Smooth muscle cell (in vitro differentiated cells): ENCODE measurements at regions not wholly inside any gene's neighbourhood (a gene's known extent, or its start where the extent isn't known, plus 50 kb on each side); places are given as distances from the start of the nearest gene placed in this dataset.

Source experiments
- DNase-seq: peaks from one replicate; lab custom pipeline; 2025; ENCODE audit not compliant: unreplicated experiment; lab: John Stamatoyannopoulos, UW
- H2AFZ ChIP-seq: fragments of 200-600 bp; sonication (generic); 2 replicates; pipeline ENCODE4 v1.6.0; 2016; ENCODE audit warnings: antibody characterized with exemption, low read depth, mild to moderate bottlenecking
- H3F3A ChIP-seq: fragments of 200-600 bp; sonication (generic); 2 replicates; pipeline ENCODE4 v1.6.0; 2017; ENCODE audit warnings: antibody characterized with exemption, low read depth
- H3K27ac ChIP-seq: fragments of 200-600 bp; sonication (generic); 2 replicates; pipeline ENCODE4 v1.5.1; 2016; ENCODE audit warnings: low read depth, mild to moderate bottlenecking
- H3K27me3 ChIP-seq: fragments of 200-600 bp; sonication (generic); 2 replicates; pipeline ENCODE4 v1.6.1; 2016; ENCODE audit warnings: low read depth, mild to moderate bottlenecking
- H3K36me3 ChIP-seq: fragments of 200-600 bp; sonication (generic); 2 replicates; pipeline ENCODE4 v1.5.1; 2016; ENCODE audit warnings: low read depth
- H3K4me1 ChIP-seq: fragments of 200-600 bp; sonication (generic); 2 replicates; pipeline ENCODE4 v1.5.1; 2016; ENCODE audit warnings: low read depth
- H3K4me2 ChIP-seq: fragments of 200-600 bp; sonication (generic); 2 replicates; pipeline ENCODE4 v1.6.0; 2016; ENCODE audit warnings: mild to moderate bottlenecking
- H3K4me3 ChIP-seq: fragments of 200-600 bp; sonication (generic); 2 replicates; pipeline ENCODE4 v1.5.1; 2016; ENCODE audit warnings: mild to moderate bottlenecking
- H3K79me2 ChIP-seq: fragments of 200-600 bp; sonication (generic); 2 replicates; pipeline ENCODE4 v1.6.0; 2016; ENCODE audit warnings: low read depth, mild to moderate bottlenecking
- H3K9ac ChIP-seq: fragments of 200-600 bp; sonication (generic); 2 replicates; pipeline ENCODE4 v1.6.0; 2016; ENCODE audit warnings: low read depth
- H3K9me3 ChIP-seq: fragments of 200-600 bp; sonication (generic); replicated peaks from 2 replicates; pipeline ENCODE4 v1.5.1; 2016; ENCODE audit warnings: low read depth
- H4K20me1 ChIP-seq: fragments of 200-600 bp; sonication (generic); 2 replicates; pipeline ENCODE4 v1.6.0; 2016; ENCODE audit warnings: low read depth
- CTCF ChIP-seq: fragments of 200-600 bp; sonication (generic); IDR thresholded peaks from 2 replicates; pipeline ENCODE4 v1.5.1; 2017; ENCODE audit warnings: borderline replicate concordance, mild to moderate bottlenecking, antibody characterized with exemption; ENCODE audit not compliant: insufficient read depth, poor library complexity, severe bottlenecking
- WGBS: methylation state at CpG from one replicate; pipeline ENCODE4 v1.1.7; 2016; ENCODE audit warnings: low lambda C conversion rate; 5-methylcytosine and 5-hydroxymethylcytosine counted together

DNA sequence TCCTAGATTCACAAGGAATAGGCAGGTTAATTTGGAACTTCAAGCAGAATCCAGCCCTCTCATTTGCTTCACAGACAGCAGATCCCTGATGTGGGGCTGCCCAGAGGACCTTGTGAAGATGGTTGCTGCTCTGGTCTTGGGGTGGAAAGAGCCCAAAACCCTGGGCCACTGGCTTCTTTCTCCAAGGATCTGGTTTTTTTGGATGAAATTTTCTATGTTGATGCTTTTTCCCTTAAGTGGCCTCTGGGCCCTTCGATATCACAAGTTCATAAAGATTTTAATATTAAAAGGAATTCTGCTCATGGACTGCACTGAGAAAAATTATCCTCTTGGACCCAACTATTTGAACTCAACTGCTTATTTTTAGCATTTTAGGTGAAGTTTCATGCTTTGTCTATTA lies 421.1 kb downstream of the KLF5 start:
- no peak for TF ChIP-seq CTCF

GRCh38 chr13:73479351-73479750 lies 420.5 kb downstream of the KLF5 start:
- no peak for TF ChIP-seq CTCF
- Histone ChIP-seq H3K4me1 (no peaks in the 10 kb centered on the region), H3K9ac (no peak overlapping the region), H2AFZ (no peak overlapping the region), H3F3A (no peaks in the 10 kb centered on the region), H3K4me3 (no peak overlapping the region), H3K9me3 (no peaks in the 10 kb centered on the region), H3K36me3 (no peaks in the 10 kb centered on the region), H4K20me1 (no peaks in the 10 kb centered on the region), H3K27me3 (no peaks in the 10 kb centered on the region), H3K4me2 (no peak overlapping the region), H3K79me2 (no peaks in the 10 kb centered on the region), H3K27ac (no peak overlapping the region)
- no peak for DNase-seq
- WGBS = 97% methylated on average over 1 of the region's 1 CpG

More for the DNA sequence above, 421.1 kb downstream of the KLF5 start:
- no peak overlapping the region for H2AFZ ChIP-seq
- H3K27ac ChIP-seq = no peak overlapping the region
- no peaks in the 10 kb centered on the region for H3K27me3 ChIP-seq
- H3K9ac ChIP-seq = no peak overlapping the region
- no peaks in the 10 kb centered on the region for H4K20me1 ChIP-seq
- H3K4me3 ChIP-seq = no peak overlapping the region
- H3K4me1 ChIP-seq = no peaks in the 10 kb centered on the region
- H3K9me3 ChIP-seq = no peaks in the 10 kb centered on the region
- no peak overlapping the region for H3K4me2 ChIP-seq
- 83% methylated on average over 1 of the region's 1 CpG for WGBS
- no peaks in the 10 kb centered on the region for H3K79me2 ChIP-seq
- DNase-seq = no peak
- H3F3A ChIP-seq = no peaks in the 10 kb centered on the region
- H3K36me3 ChIP-seq = no peaks in the 10 kb centered on the region

DNA sequence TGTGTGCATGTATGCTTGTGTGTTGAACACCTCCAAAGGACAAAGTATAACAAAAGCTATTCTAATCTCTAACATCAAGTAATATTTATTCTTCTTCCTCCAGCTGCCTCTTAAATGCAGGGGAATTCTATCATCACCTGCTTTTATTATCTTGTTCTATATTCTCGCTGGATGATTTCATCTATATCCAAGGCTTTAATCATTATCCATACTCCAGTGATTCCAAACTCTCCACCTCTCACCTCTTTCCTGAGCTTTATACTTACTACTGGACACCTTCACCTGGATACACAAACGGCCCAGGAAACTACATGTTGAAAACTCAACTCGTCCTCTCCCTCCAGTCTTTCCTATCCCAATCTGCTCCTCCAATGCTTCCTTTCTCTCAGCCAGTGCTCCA lies 418.6 kb downstream of the KLF5 start:
- Histone ChIP-seq H3K4me1 (no peaks in the 10 kb centered on the region), H3F3A (no peaks in the 10 kb centered on the region), H4K20me1 (no peaks in the 10 kb centered on the region), H3K27me3 (no peaks in the 10 kb centered on the region), H3K27ac (no peak overlapping the region), H3K4me3 (no peak overlapping the region), H3K4me2 (no peak overlapping the region), H3K36me3 (no peaks in the 10 kb centered on the region), H2AFZ (no peak overlapping the region), H3K79me2 (no peaks in the 10 kb centered on the region), H3K9me3 (no peaks in the 10 kb centered on the region), H3K9ac (no peak overlapping the region)
- no peak for DNase-seq
- TF ChIP-seq CTCF = no peak
- WGBS = 93% methylated on average over 3 of the region's 3 CpGs

DNA sequence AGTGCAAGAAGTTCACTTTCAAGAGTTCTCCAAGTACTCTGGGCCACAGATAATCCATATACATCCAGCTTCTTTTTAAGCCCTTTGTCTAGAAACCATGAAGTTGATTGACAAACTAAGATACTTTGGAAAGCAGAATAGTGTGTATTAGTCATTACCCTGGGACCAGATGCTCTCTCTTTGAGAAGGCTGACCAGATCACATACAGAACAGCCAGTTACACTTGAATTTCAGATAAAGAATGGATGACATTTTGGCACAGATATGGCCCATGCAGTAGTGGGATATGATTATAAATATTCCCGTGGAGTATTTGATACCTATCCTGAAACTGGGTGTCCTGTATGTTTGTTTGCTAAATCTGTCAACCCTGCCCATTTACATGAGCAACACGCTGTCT lies 414.2 kb downstream of the KLF5 start:
- DNase-seq = no peak
- WGBS = 83% methylated on average over 2 of the region's 2 CpGs
- Histone ChIP-seq H3K79me2 (no peaks in the 10 kb centered on the region), H4K20me1 (no peaks in the 10 kb centered on the region), H3K9me3 (no peaks in the 10 kb centered on the region), H3K36me3 (no peaks in the 10 kb centered on the region), H3F3A (no peaks in the 10 kb centered on the region), H3K4me1 (no peaks in the 10 kb centered on the region), H3K4me2 (no peak overlapping the region), H3K9ac (no peak overlapping the region), H3K27ac (no peak overlapping the region), H3K4me3 (no peak overlapping the region), H3K27me3 (no peaks in the 10 kb centered on the region), H2AFZ (no peak overlapping the region)
- TF ChIP-seq CTCF = no peak
